ENCODE measurements at regions not wholly inside any gene's neighbourhood (a gene's known extent, or its start where the extent isn't known, plus 50 kb on each side); places are given as distances from the start of the nearest gene placed in this dataset.

- no peaks in the 10 kb centered on the region for H3K9me3 Mint-ChIP-seq (ENCODE audit: unreplicated experiment)
- no peak overlapping the region for H3K27ac Mint-ChIP-seq (ENCODE audit: unreplicated experiment)
- no peak overlapping the region for H3K4me3 Mint-ChIP-seq (ENCODE audit: unreplicated experiment)
- no peaks in the 10 kb centered on the region for H3K36me3 Mint-ChIP-seq (ENCODE audit: unreplicated experiment)
- DNase-seq (ENCODE audit: extremely low spot score, unreplicated experiment) = no peak
- TF ChIP-seq CTCF (IDR thresholded peaks at IDR 0.05) = no peak
- H3K27me3 Mint-ChIP-seq (ENCODE audit: unreplicated experiment) = peaks cover 3% of the 10 kb centered on the region
- no peaks in the 10 kb centered on the region for H3K4me1 Mint-ChIP-seq (ENCODE audit: unreplicated experiment)
These were observed 156.4 kb upstream of the PPP2R3A start for GRCh38 chr3:135809021-135809634.

GRCh38 chr3:135811651-135812050 lies 153.9 kb upstream of the PPP2R3A start:
- TF ChIP-seq CTCF (IDR thresholded peaks at IDR 0.05) = no peak

GRCh38 chr3:135812057-135812456 lies 153.5 kb upstream of the PPP2R3A start:
- TF ChIP-seq CTCF (IDR thresholded peaks at IDR 0.05) = no peak
- DNase-seq (ENCODE audit: extremely low spot score, unreplicated experiment) = no peak
- peaks cover 3% of the 10 kb centered on the region for H3K27me3 Mint-ChIP-seq (ENCODE audit: unreplicated experiment)
- H3K9me3 Mint-ChIP-seq (ENCODE audit: unreplicated experiment) = no peaks in the 10 kb centered on the region
- H3K4me1 Mint-ChIP-seq (ENCODE audit: unreplicated experiment) = no peaks in the 10 kb centered on the region
- no peak overlapping the region for H3K27ac Mint-ChIP-seq (ENCODE audit: unreplicated experiment)
- no peak overlapping the region for H3K4me3 Mint-ChIP-seq (ENCODE audit: unreplicated experiment)
- no peaks in the 10 kb centered on the region for H3K36me3 Mint-ChIP-seq (ENCODE audit: unreplicated experiment)

More at GRCh38 chr3:135811651-135812050, 153.9 kb upstream of the PPP2R3A start:
- Mint-ChIP-seq H3K9me3 (ENCODE audit: unreplicated experiment) (no peaks in the 10 kb centered on the region), H3K27me3 (ENCODE audit: unreplicated experiment) (peaks cover 3% of the 10 kb centered on the region), H3K27ac (ENCODE audit: unreplicated experiment) (no peak overlapping the region), H3K36me3 (ENCODE audit: unreplicated experiment) (no peaks in the 10 kb centered on the region), H3K4me1 (ENCODE audit: unreplicated experiment) (no peaks in the 10 kb centered on the region), H3K4me3 (ENCODE audit: unreplicated experiment) (no peak overlapping the region)
- no peak for DNase-seq (ENCODE audit: extremely low spot score, unreplicated experiment)

GRCh38 chr3:135834465-135834864 lies 131.1 kb upstream of the PPP2R3A start:
- Mint-ChIP-seq H3K36me3 (ENCODE audit: unreplicated experiment) (no peaks in the 10 kb centered on the region), H3K27ac (ENCODE audit: unreplicated experiment) (no peak overlapping the region), H3K4me1 (ENCODE audit: unreplicated experiment) (no peaks in the 10 kb centered on the region), H3K27me3 (ENCODE audit: unreplicated experiment) (no peaks in the 10 kb centered on the region), H3K9me3 (ENCODE audit: unreplicated experiment) (no peaks in the 10 kb centered on the region), H3K4me3 (ENCODE audit: unreplicated experiment) (no peak overlapping the region)
- no peak for DNase-seq (ENCODE audit: extremely low spot score, unreplicated experiment)
- TF ChIP-seq CTCF (IDR thresholded peaks at IDR 0.05) = no peak

GRCh38 chr3:135837977-135838631 lies 127.4 kb upstream of the PPP2R3A start:
- Mint-ChIP-seq H3K36me3 (ENCODE audit: unreplicated experiment) (no peaks in the 10 kb centered on the region), H3K9me3 (ENCODE audit: unreplicated experiment) (no peaks in the 10 kb centered on the region), H3K4me1 (ENCODE audit: unreplicated experiment) (no peaks in the 10 kb centered on the region), H3K27me3 (ENCODE audit: unreplicated experiment) (no peaks in the 10 kb centered on the region), H3K27ac (ENCODE audit: unreplicated experiment) (no peak overlapping the region), H3K4me3 (ENCODE audit: unreplicated experiment) (no peak overlapping the region)
- TF ChIP-seq CTCF (IDR thresholded peaks at IDR 0.05) = no peak
- DNase-seq (ENCODE audit: extremely low spot score, unreplicated experiment) = no peak

All from osteocyte (in vitro differentiated cells).